ENCODE measurements at regions not wholly inside any gene's neighbourhood (a gene's known extent, or its start where the extent isn't known, plus 50 kb on each side); places are given as distances from the start of the nearest gene placed in this dataset.
"Not testable (repeated sequence)": the region's sequence is repeated elsewhere in the genome, so short reads cannot be mapped to it uniquely, and the experiment has no call there.

GRCh38 chr10:45111509-45111908 lies 110.8 kb downstream of the ZNF22 start:
- no peak for DNase-seq (ENCODE audit: low read depth in 4 of 4, low spot score in 3 of 4)

GRCh38 chr10:45117940-45118339 lies 117.2 kb downstream of the ZNF22 start:
- DNase-seq (ENCODE audit: low read depth in 4 of 4, low spot score in 3 of 4): not testable (repeated sequence)

DNA sequence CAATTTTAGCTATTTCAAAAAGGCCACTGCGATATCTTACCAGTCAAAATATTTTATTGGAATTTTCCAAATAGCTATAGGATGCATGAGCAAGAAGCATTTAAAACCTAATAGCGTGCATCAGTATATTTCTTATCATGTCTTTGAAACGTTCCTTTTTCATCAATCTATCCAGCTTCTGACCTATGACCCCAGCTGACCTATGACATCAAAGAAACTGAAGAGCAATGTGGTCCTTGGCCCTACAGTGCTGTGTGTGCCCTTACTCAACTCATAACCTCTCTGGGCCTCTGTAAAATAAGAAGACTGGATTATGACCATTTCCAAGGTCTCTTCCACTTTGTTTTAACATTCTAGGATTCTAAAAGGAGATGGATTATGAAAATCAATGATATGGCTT lies 118.2 kb downstream of the ZNF22 start:
- DNase-seq (ENCODE audit: low read depth in 4 of 4, low spot score in 3 of 4): no peak

- not testable (repeated sequence) for DNase-seq (ENCODE audit: low read depth in 4 of 4, low spot score in 3 of 4)
These were observed 121.6 kb downstream of the ZNF22 start for GRCh38 chr10:45122180-45122860.

DNA sequence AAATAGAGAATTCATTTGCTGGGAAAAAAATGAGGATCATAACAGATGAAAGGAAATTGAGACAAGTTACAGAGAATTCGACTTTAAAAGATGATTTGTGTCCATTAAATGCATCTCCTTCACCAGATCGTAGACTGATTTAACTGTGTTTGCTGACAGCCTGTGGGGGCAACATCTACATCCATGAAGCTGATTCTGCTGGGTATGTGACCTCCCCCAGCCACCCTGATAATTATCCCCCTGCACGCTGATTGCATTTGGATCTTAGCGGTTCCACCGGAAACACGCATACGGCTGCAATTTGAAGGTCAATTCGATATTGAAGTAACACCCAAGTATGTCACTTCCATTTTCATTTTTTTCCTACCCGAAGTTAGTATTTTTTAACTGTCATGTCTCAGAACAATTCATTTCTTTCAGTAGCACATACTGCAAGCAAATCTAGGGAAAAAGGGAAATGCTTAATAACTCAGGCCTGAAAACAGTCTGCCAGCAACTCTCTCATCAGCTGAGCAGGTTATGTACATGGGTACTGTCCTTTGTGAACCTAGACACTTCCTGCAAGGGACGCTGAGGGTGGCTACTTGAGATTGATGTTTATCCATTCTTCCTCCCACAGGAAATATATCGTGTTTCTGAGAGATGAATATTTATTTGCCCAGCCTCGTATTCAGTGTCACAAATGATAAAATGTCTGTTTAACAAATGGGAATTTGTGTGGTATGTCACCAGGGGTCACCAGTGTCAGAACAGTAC lies 134.9 kb downstream of the ZNF22 start:
- no peak for DNase-seq (ENCODE audit: low read depth in 4 of 4, low spot score in 3 of 4)

- DNase-seq (ENCODE audit: low read depth in 4 of 4, low spot score in 3 of 4): no peak
These were observed 135.5 kb downstream of the ZNF22 start for GRCh38 chr10:45136256-45136655.

- DNase-seq (ENCODE audit: low read depth in 4 of 4, low spot score in 3 of 4): no peak
These were observed 143.8 kb downstream of the ZNF22 start for GRCh38 chr10:45144326-45145070.

GRCh38 chr10:45145143-45145542 lies 144.4 kb downstream of the ZNF22 start:
- not testable (repeated sequence) for DNase-seq (ENCODE audit: low read depth in 4 of 4, low spot score in 3 of 4)

- no peak for DNase-seq (ENCODE audit: low read depth in 4 of 4, low spot score in 3 of 4)
These were observed 146.3 kb downstream of the ZNF22 start for GRCh38 chr10:45147000-45147399.

DNA sequence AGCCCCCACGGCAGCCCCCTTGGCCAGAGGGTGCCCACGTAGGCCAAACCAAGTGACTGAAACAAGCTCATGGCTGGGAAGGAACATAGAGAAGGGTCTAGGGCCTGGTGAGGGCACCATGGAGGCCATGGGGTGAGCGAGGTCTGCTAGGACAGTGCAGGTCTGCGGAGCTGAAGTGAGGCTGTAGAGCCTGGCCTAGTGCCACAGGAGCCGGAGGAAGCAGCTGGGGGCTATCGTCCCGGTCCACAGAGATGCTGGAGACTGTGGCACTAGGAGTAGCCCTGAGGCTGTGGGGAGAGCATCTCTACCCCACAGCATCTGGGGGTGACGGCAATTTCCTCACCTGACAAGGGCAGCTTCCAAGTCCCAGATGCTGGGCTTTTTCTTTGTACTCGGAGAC lies 150.3 kb downstream of the ZNF22 start:
- DNase-seq (ENCODE audit: low read depth in 4 of 4, low spot score in 3 of 4): no peak

- no peak for DNase-seq (ENCODE audit: low read depth in 4 of 4, low spot score in 3 of 4)
These were observed 150.9 kb downstream of the ZNF22 start for GRCh38 chr10:45151467-45152214.

GRCh38 chr10:45152726-45153125 lies 152.0 kb downstream of the ZNF22 start:
- no peak for DNase-seq (ENCODE audit: low read depth in 4 of 4, low spot score in 3 of 4)

DNA sequence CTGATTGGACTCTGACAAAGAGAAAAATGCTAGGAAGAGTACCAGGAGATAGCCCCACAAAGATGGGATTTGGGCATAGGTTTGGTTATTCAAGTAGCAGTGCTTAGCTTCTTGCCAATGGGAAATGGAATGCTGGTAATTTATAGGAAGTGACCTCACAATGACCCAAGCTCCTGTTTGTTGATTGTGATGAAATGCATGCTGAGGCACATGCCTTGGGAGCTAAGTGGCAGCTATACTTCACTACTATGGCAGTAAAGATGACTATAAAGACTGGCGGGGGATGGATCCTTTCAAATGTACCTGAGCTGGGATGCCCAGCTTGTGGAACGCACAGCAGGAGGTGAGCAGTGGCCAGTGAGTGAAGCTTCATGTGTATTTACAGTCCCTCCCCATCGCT lies 153.8 kb downstream of the ZNF22 start:
- no peak for DNase-seq (ENCODE audit: low read depth in 4 of 4, low spot score in 3 of 4)

- no peak for DNase-seq (ENCODE audit: low read depth in 4 of 4, low spot score in 3 of 4)
These were observed 155.1 kb downstream of the ZNF22 start for GRCh38 chr10:45155784-45156183.

- DNase-seq (ENCODE audit: low read depth in 4 of 4, low spot score in 3 of 4): no peak
These were observed 155.1 kb downstream of the OR13A1 start for GRCh38 chr10:45160271-45160670.

DNA sequence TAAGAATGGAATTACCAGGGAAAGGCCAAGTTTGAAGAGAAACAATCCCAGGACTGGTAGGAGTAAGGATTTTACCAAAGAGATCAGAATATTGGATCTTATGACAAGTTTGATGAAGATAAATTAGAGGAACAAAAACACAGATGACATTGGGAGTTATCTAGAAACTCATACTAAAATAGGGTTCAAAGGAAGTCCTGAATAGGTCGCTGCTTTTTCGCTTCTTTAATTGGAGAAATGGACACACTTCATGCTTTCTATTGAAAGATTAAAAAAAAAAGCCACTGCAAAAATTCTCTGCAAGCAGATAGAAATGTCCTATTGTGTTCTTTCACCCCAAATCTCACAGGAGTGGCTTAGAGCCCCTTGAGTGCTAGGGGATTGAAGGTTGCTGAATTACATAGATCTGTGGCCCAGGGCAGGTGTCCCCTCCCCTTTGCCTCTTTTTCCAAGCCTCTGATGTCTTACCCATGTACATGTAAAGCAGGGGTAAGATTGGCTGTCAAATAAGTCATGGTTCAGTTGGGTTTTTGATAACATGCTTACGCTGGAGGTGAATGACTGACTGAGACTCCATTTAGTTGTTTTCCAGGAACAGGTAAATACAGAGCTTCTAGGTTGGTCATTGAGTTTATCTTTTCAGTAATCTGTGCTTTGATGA lies 152.0 kb downstream of the OR13A1 start:
- no peak for DNase-seq (ENCODE audit: low read depth in 4 of 4, low spot score in 3 of 4)

GRCh38 chr10:45175520-45176118 lies 139.8 kb downstream of the OR13A1 start:
- DNase-seq (ENCODE audit: low read depth in 4 of 4, low spot score in 3 of 4): not testable (repeated sequence)

DNA sequence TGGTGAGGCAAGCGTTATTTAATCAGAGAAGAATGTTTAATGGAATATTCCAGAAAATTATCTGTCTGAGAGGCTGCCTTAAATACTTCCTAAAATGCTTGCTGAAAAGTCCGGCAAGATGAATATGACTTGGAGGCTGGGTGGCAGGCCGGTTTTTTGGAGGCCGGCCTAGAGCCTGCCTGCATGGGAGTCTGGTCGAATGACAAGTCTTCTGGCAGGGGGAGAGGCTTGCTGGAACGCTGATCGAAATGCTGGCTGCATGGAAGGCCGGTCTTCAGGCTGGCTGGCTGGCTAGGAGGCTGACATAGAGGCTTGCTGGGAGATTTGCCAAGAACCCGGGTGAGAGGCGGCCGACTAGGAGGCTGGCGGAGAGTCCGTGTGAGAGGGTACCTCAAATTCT lies 135.7 kb downstream of the OR13A1 start:
- DNase-seq (ENCODE audit: low read depth in 4 of 4, low spot score in 3 of 4): no peak

GRCh38 chr10:45180507-45180906 lies 134.9 kb downstream of the OR13A1 start:
- no peak for DNase-seq (ENCODE audit: low read depth in 4 of 4, low spot score in 3 of 4)

Data from left renal pelvis (tissue), 4 donors.